SH-SY5Y (cell line): ENCODE measurements at regions not wholly inside any gene's neighbourhood (a gene's known extent, or its start where the extent isn't known, plus 50 kb on each side); places are given as distances from the start of the nearest gene placed in this dataset.

Experiments used
- GATA2 ChIP-seq: IDR thresholded peaks from 2 replicates; pipeline ENCODE4 v1.6.1; 2011; ENCODE audit warnings: mild to moderate bottlenecking, low read depth, low read length
- GATA3 ChIP-seq: IDR thresholded peaks from 2 replicates; pipeline ENCODE4 v1.6.1; 2011; ENCODE audit warnings: low read depth, mild to moderate bottlenecking, low read length, moderate library complexity

DNA sequence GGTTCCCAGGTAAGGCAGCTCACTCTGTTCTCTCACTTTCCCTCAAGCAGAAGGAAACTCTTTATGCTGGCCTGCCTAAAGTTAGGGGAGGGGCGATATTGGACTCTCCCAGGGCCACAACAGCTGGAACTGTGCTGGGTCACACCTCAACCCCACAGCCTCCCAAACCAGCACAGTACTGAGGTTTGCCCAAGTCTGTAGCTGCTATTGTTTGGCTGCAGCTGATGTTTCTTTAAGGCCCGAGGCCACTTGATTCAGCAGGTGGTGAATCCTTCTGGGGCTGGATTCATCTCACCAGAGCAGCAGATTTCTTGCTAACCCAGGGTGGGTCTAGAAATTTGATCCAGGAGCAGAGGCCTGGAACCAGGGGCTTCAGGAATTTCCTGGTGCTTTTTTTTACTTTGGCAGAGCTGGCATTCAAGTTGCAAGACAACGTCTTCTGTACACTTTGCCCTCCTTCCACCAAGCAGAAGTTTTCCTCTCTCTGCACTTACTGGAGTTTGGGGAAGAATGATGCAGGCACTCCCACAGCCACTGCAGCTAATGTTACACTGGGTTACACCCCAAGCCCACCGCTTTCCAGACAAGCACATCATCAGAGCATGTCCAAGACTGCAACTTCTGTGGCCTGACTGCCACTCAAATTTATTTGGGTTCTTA lies 544.7 kb upstream of the NDST4 start:
- no peak for TF ChIP-seq GATA2
- TF ChIP-seq GATA3: no peak
